Neural progenitor cell (in vitro differentiated cells): ENCODE measurements at regions not wholly inside any gene's neighbourhood (a gene's known extent, or its start where the extent isn't known, plus 50 kb on each side); places are given as distances from the start of the nearest gene placed in this dataset.

Experiments
- CTCF ChIP-seq: fragments of 200-600 bp; sonication (generic); IDR thresholded peaks from 2 replicates; pipeline ENCODE4 v1.5.1; 2017; ENCODE audit warnings: antibody characterized with exemption, mild to moderate bottlenecking
- EZH2phosphoT487 ChIP-seq: fragments of 200-600 bp; sonication (generic); IDR thresholded peaks from 2 replicates; pipeline ENCODE4 v1.6.1; 2017; ENCODE audit warnings: antibody characterized with exemption

GRCh38 chr9:22316645-22317044, 130.0 kb upstream of the DMRTA1 start:
- TF ChIP-seq CTCF (no peak), EZH2phosphoT487 (no peak)
